GM03348 (cell line): ENCODE measurements at regions not wholly inside any gene's neighbourhood (a gene's known extent, or its start where the extent isn't known, plus 50 kb on each side); places are given as distances from the start of the nearest gene placed in this dataset.

ENCODE experiments used
- DNase-seq: peaks from one replicate; pipeline ENCODE4 v3.0.0; 2012; ENCODE audit warnings: low spot score

DNA sequence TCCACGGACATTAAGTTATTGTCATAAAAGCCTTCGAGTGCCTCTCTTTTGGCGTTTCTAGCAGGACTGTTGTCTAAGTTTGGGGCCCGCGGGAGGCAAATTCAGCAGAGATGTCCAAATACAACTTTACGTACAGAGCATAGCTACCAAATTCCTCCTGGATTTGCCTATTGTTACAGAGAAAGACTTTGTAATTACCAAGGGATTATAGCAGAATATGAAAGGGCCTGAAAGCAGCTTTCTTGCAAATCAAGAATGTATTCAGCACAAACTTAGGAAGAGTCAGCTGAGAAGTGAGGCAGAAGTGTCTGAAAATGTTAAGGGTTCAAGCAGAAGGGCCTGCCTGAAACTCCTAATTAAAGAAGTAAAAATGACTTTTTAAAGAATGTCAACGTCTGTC, 1053.5 kb upstream of the TENM3 start:
- DNase-seq, result no peak

DNA sequence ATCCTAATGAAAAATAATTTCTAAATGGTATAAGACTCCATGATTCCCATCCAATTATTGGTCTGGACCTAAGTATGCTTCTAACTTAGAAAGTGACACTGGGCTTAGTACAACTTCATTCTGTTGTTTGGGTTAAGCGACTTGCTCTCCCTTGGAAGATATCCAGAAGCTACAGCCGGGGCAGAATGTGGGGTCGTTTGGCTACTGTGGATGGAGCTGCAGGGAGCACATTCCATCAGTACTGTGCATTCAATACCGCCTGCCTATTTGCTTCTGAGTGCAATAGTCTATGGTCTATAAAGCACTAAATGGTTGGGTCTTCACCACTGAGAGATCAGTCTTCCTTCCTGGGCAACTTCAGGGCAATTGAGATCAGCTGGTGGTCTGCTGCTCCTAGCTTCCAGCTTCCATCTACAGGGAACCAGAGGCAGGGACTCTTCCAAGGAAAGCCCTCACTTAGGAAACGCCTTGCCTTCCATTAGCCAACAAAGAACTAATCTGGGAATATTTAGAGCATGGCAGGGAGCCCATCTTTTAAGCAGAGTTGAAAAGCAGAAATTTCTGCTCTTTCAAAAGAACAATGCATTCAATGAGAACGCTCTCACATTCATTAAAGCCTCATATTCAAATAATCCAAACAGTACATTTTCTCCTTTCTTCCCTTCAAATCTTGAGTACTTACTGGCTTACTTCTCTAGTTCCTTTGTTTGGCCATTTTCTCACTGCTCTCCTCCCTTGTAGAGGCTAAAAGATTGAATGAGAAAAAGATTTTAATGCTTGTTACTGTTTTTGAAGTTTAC, 1049.9 kb upstream of the TENM3 start:
- DNase-seq, result no peak

DNA sequence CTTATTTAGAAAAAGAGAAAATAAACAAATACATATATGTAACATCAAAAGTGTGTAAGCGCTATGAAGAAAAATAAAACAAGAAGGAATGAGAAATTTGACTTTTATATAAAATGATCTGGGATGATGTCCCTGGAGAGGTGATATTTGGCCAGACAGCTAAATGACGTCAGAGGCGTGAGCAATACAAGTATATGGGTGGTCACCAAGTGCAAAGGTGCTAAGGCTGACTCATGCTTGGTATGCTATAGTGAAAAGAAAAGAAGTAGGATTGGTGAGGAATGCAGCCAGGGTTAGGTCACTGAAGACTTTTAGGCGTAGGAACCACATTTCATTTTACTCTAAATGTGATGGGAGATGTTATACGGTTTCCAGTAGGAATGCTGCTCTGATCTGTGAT, 1049.1 kb upstream of the TENM3 start:
- DNase-seq, result no peak

- DNase-seq, result no peak
These were observed 1043.1 kb upstream of the TENM3 start for GRCh38 chr4:181200076-181200475.

- DNase-seq, result no peak
These were observed 1041.0 kb upstream of the TENM3 start for GRCh38 chr4:181202240-181202639.

DNA sequence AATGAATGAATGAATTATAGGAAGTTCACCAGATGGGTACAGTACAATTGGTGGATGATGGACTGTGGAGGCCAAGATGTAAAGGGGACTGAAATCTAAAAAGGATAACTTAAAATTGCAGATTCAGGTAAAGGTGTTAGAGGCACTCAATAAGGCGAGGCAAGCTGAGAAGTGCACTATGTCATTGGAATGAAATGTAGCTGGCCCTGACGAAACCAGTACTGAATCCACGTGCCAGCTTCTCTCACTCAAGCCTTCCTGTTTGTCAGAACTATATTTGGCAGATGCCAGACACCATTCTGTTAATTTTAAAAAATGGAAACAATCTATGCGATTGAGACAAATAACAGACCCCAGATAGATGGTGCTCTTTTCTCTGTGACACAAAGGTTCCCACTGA, 1039.1 kb upstream of the TENM3 start:
- no peak for DNase-seq

DNA sequence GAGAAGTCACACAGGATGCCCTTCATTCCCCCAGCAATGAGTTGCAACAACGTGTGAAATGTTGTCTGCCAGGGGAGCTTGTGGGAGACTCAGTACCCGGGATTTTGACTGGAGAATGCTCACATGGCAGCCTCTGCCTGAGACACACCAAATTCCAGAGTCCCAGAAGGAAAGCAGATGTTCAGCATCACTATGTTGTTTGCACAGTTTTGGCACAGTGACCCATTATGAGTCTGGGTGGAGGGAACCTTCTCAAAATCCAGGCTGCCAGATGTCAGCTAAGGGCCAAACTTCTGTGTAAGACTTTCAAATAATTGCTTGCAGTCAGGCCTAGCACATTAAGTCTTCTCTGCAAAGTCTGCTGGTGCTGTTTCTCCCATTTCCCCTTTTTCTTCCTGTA, 1029.7 kb upstream of the TENM3 start:
- DNase-seq, result peak; percentile 3

- no peak for DNase-seq
These were observed 1026.7 kb upstream of the TENM3 start for GRCh38 chr4:181216501-181216900.

DNA sequence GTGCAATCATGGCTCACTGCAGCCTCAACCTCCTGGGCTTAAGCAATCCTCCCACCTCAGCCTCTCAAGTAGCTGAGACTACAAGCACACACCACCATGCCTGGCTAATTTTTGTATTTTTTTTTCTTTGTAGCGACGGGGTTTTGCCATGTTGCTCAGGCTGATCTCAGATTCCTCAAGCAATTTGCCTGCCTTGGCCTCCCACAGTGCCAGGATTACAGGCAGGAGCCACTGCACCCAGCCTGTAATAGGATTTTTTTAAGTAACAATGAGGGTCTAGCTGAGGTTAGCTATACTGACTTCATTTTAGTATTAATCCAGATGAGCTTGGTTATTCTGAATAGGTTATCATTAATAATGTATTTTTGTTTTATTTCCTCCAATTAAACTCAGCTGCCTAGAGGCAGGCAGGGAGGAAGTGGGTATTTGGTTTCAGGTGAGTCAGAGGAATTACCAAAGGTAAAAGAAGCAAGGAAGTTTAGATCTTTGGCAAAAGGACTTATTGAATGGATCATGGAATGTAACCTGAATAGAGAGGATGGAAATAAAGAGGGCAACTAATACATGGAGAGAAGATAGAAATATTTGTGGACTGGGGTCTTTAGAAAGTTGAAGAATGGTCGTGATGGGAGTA, 1023.3 kb upstream of the TENM3 start:
- no peak for DNase-seq

DNA sequence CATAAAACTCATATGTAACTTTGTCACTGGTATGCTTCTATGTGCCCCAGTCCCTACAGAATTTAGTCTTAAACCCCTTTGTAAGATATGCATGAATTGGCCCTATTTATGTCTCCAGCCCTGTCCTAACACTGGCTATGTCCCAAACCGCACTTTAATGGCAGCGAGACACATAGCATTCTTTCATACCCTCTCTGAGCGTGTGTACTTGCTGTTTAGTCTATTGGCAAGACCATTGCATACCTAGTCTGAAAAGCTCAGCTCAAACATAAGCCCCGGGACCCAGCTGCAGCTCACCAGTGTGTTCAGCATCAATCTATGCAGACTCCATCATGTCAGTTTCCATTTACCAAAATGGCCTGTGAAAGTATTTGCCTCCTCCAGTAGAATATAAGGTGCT, 1018.4 kb upstream of the TENM3 start:
- DNase-seq, result no peak

DNA sequence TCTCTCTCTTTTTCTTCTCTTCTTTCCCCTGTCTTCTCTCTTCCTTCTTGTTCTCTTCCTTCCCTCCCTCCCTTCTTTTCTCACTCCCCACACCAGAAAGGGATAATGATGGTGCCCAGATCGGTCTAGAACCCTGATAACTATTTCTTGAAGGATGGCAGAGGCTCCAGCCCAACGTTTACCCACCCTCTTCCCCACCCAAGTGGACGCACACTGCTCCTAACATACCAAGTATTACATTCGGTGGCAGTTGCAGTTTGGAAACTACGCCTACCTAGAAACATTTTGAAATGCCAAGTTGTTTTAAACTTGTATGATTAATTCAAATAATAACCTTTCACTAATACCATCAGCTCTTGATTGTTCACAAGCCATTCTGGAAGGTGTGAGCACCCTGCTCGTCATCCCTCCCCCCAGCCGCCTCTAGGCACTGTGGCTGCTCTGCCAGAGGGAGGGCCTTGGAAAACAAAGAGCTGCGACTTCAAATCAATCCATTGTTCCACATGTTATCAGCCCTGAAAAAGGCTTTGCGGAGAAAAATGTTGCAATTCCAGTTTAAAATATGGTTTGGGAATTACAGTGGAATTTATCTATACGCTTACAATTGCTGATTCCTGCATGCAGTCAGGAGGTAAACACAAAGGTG, 1017.5 kb upstream of the TENM3 start:
- no peak for DNase-seq

GRCh38 chr4:181234951-181235680, 1008.1 kb upstream of the TENM3 start:
- no peak for DNase-seq

- DNase-seq, result no peak
These were observed 997.9 kb upstream of the TENM3 start for GRCh38 chr4:181245326-181245725.

- DNase-seq, result no peak
These were observed 994.2 kb upstream of the TENM3 start for GRCh38 chr4:181249031-181249430.

DNA sequence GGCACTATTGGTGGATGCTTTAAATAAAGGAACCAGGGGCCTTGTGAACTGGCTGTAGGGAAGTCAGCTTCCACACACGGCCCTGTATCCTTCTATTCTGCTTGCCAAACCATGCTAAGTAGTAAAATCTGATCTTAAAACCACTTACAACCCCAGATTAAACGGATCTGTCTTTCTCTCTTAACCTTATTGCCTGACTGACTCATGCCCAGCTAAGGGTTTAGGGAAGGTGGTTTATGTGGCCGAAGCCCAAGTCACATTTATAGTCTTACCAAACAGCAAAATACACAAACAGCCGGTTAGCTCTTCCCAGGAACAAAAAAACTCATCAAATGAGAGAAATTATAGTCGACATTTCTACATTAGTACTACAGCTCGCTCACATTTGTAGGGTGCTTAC, 988.4 kb upstream of the TENM3 start:
- no peak for DNase-seq

GRCh38 chr4:181258569-181258968, 984.6 kb upstream of the TENM3 start:
- DNase-seq, result no peak

- no peak for DNase-seq
These were observed 984.0 kb upstream of the TENM3 start for GRCh38 chr4:181259081-181259709.

DNA sequence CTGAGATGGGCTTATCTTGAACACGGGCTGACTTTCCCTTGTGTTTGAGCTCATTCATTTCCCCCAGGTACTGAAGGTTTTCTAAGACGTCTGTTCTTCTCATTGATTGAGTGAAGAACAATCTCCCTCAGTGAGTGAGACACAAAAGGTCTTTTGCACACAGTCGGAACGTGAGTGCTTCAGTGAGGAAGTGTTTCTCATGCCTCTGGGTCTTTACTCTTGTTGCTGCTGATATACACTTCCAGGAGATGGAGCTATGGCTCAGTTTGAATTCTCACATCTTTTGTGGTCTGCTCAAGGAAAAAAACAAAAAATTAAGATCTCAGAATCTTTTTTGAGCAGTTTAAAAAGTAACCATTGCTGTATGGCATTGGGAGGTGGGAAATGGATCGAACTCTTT, 981.9 kb upstream of the TENM3 start:
- peak; percentile 21 for DNase-seq

- DNase-seq, result no peak
These were observed 978.3 kb upstream of the TENM3 start for GRCh38 chr4:181264893-181265292.

DNA sequence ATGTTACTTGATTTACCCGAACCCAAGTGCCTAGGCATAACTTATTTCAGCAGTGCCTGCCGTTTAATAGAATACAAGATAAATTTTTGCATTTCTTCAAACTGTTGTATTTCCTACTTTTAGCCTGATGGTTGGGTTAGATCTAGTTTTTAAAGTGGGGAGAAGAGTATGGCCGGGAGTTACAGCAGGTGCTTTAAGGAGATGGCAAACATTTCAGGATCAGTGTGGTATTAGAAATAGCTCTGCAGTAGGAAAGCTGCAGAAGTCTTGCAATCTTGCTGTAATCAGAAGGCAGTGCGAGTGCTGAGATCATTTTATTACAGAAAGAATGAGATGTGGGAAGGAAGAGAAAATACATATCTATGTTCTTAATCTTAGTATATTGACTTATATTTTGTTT, 977.8 kb upstream of the TENM3 start:
- DNase-seq, result no peak

DNA sequence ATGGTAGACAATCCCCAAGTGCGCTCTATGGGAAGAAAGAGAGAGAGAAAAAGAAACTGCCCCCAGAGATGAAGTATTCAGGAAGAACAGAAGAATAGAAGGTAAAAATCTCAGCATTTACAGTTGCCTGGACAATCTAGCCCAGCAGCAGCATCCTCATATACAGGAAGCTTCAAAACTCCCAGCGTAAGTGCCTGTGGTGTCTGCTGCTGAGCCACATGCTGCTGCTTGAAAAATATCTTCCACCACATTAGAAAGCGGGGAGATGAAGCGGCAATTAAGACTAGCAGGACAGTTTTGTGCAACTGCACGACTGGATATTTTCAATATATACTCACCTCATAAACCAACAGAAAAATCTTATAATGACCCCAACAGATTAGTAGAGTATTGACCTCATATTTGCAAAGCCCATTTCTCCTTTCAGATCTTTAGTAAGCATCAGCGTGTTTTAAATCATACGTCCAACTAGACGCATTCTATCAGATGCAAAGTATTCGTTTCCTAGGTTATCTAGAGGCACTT, 972.0 kb upstream of the TENM3 start:
- DNase-seq, result no peak

DNA sequence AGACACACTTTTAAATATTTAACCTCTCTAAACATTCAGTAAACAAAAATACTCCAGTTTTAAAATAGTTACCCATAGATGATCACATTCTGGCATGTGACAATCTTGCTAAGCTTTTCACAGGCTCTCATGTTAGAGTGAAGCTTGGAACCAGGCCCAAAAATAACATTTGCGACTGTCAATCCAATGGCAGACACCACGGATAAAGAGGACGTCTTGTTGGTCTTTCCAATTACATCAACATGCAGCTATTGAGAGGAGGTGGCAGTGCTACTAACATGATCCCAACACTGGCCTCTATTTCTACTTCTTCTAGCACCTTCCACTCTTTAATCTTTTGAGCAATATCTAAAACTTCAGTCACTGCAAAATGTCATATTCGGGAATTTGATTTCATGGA, 970.8 kb upstream of the TENM3 start:
- no peak for DNase-seq
